GM12873 (cell line): ENCODE measurements at regions not wholly inside any gene's neighbourhood (a gene's known extent, or its start where the extent isn't known, plus 50 kb on each side); places are given as distances from the start of the nearest gene placed in this dataset.

ENCODE experiments used
- TF ChIP-seq, protein P1 (sequence below): IDR thresholded peaks from 2 replicates; pipeline ENCODE4 v1.5.1; 2012; ENCODE audit warnings: low read depth, mild to moderate bottlenecking, moderate library complexity, low read length, control low read depth; ENCODE audit not compliant: insufficient read depth; ENCODE audit errors: missing control alignments

DNA sequence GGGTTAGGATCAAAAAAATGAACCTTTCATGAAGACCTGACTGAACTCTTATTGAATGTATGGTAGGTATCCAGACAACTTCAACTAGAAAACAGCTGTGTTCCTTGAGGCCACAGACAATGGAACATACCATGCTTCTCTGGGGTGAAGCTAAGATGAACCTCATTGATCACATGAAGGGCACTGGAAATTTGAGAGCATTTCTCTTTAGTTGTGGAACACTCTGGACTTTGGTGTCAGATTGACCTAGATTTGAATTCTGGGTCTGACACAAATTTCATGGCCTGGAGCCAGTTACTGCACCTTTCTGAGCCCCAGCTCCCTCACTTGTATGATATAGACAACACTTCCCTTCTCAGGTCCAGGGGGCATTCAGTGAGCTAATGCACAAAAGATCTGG lies 411.2 kb upstream of the ID2 start:
- TF ChIP-seq, protein P1, sequence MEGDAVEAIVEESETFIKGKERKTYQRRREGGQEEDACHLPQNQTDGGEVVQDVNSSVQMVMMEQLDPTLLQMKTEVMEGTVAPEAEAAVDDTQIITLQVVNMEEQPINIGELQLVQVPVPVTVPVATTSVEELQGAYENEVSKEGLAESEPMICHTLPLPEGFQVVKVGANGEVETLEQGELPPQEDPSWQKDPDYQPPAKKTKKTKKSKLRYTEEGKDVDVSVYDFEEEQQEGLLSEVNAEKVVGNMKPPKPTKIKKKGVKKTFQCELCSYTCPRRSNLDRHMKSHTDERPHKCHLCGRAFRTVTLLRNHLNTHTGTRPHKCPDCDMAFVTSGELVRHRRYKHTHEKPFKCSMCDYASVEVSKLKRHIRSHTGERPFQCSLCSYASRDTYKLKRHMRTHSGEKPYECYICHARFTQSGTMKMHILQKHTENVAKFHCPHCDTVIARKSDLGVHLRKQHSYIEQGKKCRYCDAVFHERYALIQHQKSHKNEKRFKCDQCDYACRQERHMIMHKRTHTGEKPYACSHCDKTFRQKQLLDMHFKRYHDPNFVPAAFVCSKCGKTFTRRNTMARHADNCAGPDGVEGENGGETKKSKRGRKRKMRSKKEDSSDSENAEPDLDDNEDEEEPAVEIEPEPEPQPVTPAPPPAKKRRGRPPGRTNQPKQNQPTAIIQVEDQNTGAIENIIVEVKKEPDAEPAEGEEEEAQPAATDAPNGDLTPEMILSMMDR, result no peak

DNA sequence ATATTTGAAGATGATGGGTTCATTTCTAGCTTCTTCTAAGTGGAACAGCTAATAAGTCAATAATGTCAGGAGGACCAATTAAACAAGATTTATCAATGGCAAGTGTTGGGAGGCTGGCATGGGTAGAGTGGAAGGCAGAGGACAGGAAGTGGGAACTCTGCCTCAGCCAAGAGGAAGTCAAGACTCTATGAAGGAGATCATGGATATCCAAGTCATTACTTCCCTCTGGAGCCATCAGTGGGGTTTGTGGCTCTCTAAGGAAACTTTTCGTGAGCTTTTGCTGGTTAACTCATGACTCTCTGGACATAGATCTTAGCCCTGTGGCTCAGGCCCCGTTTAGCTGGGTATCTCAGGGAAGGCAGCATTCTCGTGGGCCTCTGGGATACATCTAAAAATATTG lies 410.4 kb upstream of the ID2 start:
- TF ChIP-seq, protein P1, result no peak

DNA sequence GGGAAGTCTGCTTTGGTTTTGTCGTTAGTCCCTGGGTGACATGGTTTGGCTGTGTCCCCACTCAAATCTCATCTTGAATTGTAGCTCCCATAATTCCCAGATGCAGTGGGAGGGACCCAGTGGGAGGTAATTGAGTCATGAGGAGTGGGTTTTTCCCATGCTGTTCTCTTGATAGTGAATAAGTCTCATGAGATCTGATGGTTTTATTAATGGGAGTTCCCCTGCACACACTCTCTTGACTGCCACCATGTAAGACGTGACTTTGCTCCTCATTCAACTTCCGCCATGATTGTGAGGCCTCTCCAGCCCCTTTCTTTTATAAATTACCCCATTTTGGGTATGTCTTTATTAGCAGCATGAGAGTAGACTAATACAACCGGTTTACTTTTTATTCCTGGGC lies 405.8 kb upstream of the ID2 start:
- TF ChIP-seq, protein P1, result no peak

DNA sequence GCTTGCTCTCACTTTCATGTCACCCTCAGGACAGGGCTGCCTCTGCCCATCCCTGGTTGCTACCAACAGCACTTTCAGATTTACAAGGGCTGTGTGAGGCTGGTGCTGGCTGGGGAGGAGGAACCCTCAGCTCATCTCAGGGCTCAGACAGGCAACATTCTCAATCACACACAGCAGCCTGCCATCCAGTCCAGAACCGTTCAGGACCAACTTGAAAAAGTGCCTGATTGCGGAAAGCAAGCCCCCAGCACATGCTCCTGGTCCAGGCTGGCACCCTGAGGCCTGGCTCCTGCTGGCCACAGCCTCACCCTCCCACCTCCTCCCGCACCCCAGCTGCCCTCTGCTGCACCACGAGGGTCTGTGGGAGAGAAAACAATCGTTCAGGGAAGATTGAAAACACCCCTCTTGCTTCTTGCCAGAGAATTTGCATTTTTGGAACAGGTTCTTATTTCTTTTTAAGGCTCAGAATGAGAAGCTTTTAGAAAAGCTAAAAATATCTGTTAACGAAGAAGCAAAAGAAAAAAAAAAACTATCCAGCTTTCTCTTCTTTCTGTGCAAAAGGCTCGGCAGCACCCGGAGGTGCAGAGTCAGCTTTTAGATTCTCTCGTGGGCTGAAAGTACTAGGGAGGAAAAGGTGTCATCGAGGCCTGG lies 403.8 kb upstream of the ID2 start:
- TF ChIP-seq, protein P1, result no peak

DNA sequence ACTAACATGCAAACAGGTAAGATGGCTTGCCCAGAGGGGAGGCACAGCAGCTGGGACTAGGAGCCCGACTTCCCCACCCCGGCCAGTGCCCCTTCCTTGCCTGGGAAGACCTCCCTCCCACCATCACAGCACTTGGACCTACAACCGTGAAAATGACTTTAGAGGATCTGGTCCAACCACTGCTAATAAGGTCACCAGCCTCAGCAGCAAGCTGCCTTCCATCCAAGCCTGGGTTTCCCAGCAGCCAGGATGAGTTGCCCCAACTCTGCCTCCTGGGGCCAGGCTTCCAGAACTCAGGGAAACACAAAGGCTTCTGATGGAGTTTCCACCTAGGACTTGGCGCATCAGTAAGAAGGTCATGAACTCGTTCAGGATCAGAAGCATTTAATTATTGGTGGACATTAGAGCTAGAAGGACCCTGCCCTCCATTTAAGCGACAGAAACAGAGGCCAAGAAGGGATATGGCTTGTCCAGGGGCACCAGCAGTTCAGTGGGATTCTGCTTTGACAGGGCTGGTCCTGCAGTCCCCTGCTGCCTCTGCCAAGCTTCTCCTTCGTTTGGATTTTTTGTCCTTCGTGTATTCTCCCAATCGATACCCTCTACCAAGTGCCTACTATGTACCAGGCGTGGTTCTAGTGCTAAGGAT lies 403.0 kb upstream of the ID2 start:
- TF ChIP-seq, protein P1, result no peak

DNA sequence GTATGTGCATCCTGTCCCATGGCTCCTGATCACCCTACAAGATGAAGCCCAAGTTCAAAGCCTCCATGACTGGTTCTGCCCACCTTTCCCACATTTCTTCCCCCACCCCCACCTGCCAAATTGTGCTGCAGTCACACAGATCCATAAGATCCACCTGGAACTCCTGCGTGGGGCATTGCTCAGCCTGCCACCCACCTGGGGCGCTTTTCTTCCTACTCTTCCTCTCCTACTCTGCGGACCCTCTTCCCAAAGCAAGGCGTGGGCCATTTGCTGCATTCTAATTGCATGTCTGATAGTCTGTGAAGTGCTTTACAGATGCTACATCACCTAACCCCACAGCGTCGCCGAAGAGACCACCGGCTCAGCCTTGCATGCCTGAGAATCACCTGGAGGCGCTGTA lies 402.4 kb upstream of the ID2 start:
- TF ChIP-seq, protein P1, result no peak

DNA sequence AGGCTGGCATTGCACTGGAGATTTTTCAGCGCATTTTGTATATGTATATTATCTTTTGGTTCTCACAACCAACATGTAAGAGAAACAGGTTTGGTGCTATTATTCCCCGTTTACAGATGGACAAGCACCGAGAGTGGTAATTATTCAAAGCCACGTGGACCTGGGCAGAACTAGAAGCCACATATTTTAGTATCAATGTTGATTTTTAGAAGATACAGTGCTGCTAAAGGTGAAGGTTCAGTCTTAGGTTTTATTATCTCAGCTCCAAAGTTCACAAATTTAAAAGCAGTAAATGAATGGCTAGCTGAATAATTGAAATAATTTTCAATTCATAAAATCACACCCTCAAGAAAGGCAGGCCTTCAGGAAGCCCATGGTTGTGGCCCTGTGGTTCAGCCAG lies 400.6 kb upstream of the ID2 start:
- TF ChIP-seq, protein P1, result no peak
